ENCODE measurements at regions not wholly inside any gene's neighbourhood (a gene's known extent, or its start where the extent isn't known, plus 50 kb on each side); places are given as distances from the start of the nearest gene placed in this dataset.
"Not testable (repeated sequence)": the region's sequence is repeated elsewhere in the genome, so short reads cannot be mapped to it uniquely, and the experiment has no call there.

DNA sequence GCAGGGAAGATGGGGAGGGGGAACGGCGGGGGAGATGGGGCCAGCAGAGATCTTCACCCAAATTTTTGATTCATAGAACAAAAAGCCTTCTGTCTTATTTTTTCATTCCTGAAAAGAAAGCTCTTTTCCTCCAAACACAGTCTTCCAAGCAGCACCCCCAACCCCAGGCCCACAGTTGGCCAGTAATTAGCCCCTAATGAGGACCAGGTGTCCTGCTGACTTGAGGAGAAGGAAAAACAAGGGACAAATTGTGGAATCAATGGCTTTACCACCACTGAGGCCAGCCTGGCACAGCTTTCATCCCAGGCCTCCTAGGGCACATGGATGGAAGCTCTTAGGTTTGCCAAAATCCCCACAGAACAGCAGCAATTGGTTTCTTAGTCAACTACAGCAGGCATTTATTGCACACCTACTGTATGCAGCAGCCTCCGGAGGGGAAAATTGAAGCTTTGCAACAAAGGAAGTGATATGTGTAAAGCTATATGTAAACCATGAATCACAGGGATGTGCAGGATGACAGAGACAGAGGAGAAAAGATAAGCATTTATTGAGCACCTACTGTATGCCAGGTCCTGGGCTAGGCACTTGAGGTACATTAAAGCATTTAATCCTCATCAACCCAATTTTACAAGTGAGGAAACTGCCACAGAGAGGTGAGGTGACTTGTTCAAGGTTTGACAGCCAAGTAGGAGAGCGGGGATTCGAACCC lies 199.5 kb downstream of the TBC1D2B start:
- no peak for DNase-seq

- DNase-seq, result not testable (repeated sequence)
Observed at GRCh38 chr15:77876107-77876820, 201.2 kb downstream of the TBC1D2B start.

DNA sequence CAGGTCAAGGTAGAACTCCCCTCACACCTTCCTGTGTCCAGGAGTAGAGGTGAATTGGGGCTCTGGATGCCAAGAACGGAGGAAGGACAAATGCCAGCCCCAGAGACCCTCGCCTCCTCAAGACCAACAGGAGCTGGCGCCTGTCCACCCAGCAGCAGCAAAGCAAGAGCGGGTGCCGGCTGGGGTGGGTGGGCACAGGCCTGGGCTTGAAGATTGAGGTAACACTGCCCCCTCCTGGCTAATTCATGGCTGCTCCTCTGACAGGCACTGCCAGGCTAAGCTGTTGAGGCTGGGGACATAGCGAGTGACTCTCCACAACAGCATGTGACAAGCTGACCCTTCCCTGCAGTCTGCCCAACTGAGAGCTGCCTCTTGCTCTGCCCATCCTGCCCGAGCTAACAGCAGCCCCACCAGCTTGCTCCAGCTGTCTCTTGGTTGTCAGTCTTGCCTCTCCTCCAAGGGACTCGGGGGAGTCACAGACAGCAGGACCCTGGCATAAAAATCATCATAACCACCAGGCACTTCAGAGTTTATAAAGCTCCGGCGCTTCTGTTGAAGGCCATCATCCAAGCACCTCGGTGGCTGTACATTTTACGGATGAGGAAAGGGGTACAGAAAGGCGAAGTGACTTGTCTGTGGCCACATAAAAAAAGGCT lies 202.3 kb downstream of the TBC1D2B start:
- peak; percentile 8 for DNase-seq

- no peak for DNase-seq
Observed at GRCh38 chr15:77874063-77874462, 203.4 kb downstream of the TBC1D2B start.

GRCh38 chr15:77872521-77873425 lies 204.7 kb downstream of the TBC1D2B start:
- DNase-seq, result not testable (repeated sequence)

DNA sequence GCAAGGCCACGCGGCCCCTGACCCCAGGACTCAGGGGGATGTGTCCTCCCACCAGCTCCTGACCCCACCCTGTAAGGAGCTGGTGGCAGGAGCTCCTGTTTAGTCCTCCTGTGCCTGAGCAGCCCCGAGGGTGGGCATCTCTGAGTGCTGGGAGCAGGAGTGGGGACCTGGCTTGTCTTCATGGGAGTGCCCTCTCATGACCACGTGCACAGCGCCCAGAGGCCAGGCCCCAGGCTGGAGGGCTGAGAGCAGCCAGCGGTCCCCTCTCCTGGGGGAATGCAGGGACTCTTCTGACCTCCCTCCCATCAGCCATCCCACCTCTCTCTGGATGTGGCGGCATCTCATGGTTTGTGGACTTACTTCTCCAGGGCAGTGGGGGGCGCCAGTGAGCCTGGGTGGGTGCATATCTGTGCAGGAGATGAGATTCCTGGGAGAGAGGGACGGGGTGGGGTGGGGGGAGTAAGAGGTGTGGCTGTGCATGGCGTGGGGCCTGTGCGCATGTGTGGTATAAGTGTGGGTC lies 205.6 kb downstream of the TBC1D2B start:
- no peak for DNase-seq

- peak; percentile 23 for DNase-seq
Observed at GRCh38 chr15:77870195-77871065, 207.1 kb downstream of the TBC1D2B start.

DNA sequence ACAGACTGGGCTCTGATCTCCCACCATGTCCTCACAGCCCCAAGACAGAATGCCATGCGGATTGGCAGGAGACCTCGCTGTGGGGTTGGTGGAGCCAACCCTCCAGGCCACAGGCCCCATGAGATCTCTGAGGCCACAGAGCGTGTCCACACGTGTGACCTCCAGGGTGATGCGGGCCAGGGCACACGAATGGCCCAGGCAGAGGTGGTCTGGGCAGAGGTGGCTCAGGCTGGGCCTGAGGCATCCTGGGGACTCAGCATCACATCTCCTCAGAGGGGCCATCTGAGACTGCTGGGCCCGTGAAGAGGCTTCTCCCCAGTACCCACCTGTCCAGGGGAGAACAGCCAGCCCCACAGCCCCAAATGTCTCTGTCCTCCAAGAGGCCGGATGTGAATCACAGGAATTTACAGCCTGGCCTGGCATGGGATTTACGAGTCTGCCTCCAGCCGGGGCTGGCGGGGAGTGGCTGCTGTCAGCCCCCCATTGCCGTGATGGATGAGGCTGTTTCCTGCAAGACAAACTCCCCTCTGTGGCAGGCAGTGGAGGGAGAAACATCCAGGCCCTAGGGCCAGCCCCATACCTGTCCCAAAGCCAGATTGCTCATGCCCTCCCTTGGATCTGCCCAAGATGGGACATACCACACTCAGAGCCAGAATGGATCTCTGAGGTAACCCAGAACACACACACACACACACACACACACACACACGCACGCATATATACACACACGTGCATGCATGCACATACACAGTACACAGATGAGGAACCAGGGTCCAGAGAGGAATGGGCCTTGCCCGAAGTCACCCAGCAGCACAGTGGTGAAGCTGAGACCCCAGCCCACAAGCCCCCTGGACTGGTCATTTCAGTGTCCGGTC lies 208.3 kb downstream of the TBC1D2B start:
- DNase-seq, result no peak

DNA sequence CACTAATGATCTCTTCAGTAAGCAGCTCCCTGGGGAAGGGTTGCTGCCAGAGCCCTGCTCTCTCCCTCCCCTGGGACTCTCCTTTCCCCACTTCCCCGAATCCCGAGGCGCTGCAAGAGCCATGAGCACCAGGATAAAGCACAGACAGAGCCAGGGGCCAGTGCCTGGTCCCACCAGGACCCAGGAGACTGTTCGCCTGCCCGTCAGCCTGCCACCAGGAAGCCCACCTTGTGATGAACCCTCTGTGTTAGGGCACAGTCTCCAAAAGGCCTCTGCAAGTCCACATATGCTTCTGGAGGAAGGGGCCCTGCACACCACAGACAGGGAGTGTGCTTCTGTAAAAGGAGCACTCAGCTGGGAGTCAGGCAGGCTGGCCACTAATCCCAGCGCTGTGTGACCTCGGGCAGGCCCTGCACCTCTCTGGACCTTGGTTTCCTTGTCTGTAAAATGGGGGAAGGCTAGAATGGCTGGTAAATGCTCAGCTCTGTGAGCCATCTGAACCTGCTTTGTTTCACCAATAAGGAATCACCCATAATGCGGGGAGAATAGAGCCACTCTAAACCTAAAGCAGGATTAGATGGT lies 209.4 kb downstream of the TBC1D2B start:
- DNase-seq, result not testable (repeated sequence)

DNA sequence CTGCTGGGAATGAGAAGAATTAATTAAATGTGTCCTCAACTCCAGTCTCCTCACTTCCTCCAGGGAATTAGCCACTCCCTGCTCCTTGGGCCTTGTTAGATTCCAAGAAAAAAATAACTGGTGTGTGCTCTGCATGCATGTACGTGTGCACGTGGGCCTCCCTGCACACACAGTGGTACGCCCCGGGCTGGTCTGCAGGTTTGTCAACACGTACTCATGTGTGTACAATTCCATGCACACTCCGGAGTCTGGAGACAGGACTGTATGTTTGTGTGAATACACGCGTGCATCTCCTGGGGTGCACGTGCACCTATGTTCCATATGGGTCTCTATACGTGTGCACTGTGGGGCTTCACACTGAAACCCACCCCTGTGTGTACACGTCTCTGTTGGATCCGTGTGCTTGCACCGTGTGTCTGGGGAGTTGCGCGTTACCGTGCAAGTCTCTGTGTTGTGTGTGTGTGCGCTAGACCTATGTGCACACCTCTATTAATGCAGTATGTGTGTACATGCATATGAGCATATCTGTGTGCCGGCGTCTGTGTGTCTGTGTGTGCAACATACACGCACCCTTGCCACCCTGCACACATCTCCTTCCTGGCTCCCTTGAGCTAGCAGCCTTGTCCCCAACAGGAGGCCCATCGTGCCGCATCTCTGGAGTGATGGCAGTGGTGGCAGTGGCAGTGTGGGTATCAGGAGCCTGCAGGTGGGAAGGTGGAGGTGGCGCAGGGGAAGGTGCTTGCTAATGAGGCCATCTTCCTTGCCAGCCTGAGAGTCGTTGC lies 210.1 kb downstream of the TBC1D2B start:
- no peak for DNase-seq

DNA sequence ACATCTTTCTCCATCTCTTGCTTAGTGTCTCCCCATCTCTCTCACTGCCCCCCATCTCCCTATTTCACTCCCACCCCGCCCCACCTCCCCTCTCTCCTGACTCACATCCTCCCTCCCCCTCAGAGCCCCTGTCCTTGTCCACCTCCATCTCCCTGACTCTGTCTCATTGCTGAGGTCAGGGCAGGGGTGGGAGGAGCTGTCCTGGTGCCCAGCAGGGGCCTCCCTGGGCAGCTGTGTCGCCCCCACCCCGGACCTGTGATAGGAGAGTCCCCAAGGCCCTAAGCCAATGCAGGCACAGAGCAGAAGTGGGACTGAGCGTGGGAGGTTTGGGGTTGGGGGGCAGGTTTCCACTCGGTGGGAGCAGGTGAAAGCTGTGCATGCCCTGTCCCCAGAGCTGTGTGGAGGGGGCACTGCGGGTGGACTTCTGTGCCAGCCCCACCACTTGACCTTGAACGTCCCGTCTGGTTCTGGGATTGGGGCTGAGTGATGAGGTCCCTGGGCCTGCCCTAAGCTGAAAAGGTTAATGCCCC lies 210.8 kb downstream of the TBC1D2B start:
- no peak for DNase-seq

GRCh38 chr15:77866186-77866585 lies 211.3 kb downstream of the TBC1D2B start:
- no peak for DNase-seq

DNA sequence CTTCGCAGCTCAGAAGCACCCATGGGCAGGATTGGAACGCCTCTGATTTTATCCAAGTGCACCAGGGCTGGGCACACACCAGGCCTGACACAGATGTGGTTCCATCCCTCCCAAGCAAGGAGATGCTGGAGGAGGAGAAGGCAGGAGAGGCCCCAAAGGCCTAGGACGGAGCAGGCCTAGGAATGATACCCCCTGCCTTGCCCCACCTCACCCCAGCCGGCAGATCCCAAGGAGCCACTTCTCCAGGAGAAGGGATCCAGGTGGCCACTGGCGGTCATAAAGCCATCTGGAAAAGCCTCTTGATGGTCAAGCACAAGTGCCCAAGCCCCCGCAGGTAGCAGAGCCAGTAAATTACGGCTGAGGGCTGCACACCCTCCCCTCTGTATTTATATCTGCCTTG lies 211.8 kb downstream of the TBC1D2B start:
- no peak for DNase-seq

DNA sequence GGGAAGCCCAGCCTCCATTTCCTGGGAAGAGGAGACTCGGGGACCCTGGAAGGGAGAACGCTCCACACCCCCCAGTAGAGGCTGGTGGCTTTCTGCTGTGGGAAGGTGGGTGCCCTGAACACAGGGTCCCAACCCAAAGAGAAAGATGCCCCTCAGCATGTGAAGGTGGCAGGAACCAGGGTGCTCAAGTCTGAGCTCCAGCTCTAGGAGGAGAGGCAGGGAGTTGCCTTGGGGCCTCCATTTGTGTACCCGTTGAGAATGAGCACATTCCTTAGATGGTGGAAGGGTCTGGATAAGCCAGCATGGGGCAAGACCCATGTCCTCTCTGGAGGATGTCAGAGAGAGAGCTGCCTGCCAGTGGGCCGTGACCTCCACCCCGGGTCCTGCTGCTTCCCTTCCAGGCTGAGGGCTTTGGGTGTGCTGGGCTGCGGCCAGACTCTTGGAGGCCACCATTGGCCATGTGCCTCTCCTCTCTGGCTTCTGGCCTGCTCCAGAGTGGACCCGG lies 212.4 kb downstream of the TBC1D2B start:
- DNase-seq, result no peak

- no peak for DNase-seq
Observed at GRCh38 chr15:77864211-77865105, 213.1 kb downstream of the TBC1D2B start.

DNA sequence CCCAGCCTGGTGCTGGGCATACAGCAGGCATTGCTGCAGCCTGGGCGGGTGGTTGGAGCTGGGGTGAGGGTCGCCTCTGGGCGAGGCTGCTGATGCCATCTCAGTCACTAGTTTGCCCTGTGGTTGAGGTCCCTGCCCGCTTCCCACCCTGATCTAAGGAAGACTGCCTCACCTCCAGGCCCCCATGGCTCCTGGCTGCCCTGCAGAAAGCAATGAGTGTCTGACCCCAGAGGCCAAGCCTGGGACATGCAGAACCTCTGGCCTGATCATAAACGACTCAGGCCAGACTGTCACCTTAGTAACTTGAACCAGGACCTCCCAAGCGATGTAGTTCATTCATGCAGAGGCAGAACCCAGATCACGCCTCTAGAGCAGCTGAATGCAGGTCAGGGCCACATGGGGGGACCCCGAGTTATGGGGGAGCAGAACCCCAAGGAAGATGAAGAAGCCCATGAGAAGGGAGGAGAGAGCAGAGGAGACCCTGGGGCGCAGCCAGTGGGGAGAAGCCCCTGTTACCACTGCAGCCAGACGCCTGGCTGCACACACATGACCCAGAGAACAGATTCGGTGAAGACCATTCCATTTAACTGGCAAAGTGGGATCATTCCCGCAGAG lies 213.9 kb downstream of the TBC1D2B start:
- no peak for DNase-seq

DNA sequence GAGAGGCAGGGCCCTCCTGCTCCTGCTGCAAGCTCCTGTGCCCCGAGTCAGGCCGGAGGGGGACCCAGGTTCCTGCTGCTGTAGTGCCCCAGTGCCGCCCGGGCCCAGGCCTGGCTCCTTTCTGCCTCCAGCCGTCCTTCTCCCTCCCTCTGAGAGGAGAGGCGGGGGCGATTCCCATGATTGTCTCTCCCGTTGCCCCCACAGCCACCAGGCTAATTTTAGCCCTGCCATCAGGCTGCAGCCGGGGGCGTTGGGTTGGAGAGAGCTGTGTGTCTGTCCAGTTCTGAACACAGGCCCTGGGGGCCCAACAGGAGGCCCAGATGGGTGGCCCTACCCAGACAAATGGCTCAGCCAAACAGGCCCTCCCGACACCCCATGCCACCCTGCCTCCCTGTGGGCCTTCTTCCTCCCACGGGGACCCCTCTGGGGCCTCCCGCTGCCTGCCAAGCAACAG lies 214.8 kb downstream of the TBC1D2B start:
- DNase-seq, result no peak
